HCT116 (cell line): ENCODE measurements at regions not wholly inside any gene's neighbourhood (a gene's known extent, or its start where the extent isn't known, plus 50 kb on each side); places are given as distances from the start of the nearest gene placed in this dataset.

Experiments used
- ATAC-seq: fragments of 200-7000 bp; cut with Tn5 transposase; 2 replicates; pipeline ENCODE4 v1.9.1; 2020; ENCODE audit warnings: mild to moderate bottlenecking, moderate library complexity
- BruUV-seq: library from RNA; stranded (reverse); fragments of 400-500 nt; replicated peaks from 2 replicates; lab custom pipeline; 2021; lab: Mats Ljungman, UMichigan
- CTCF ChIA-PET: fragments of 300-600 bp; sonication (Branson Sonifier 250); formaldehyde crosslinking; loops from one replicate; lab custom pipeline; 2021; ENCODE audit warnings: antibody characterized with exemption; lab: Charles Lee
- POLR2A ChIA-PET: fragments of 300-600, 350-600 bp; sonication (Branson Sonifier 250); formaldehyde crosslinking; loops from one replicate; lab custom pipeline; 2021; ENCODE audit warnings: antibody characterized with exemption; lab: Charles Lee
- RAD21 ChIA-PET, 2 experiments: fragments of 300-600 bp; sonication (Branson Sonifier 250); formaldehyde crosslinking; loops; one replicate each; lab custom pipeline; 2023; ENCODE audit warnings: low total read pairs in 2 of 2; ENCODE audit not compliant: uncharacterized antibody in 2 of 2, unreplicated experiment in 2 of 2, low non-redundant PET in 1 of 2; lab: Charles Lee
- DNase-seq: peaks from one replicate; pipeline ENCODE4 v3.0.0-alpha.2; 2010; ENCODE audit warnings: low read depth, low spot score
- H2AFZ ChIP-seq: fragments of 200-600 bp; shearing (Covaris generic), sonication (generic); 2 replicates; pipeline ENCODE4 v1.6.1; 2017; ENCODE audit warnings: low read depth, mixed run types, mixed read lengths, antibody characterized with exemption, low read length; ENCODE audit not compliant: poor library complexity, severe bottlenecking
- H3K27ac ChIP-seq: 2 replicates; pipeline ENCODE4 v1.5.1; 2012; ENCODE audit warnings: low read depth, low read length
- H3K27me3 ChIP-seq: fragments of 200-600 bp; sonication (generic); 2 replicates; pipeline ENCODE4 v1.6.1; 2016; ENCODE audit warnings: mixed run types, low read length, mixed read lengths; ENCODE audit not compliant: insufficient read depth
- H3K36me3 ChIP-seq, 2 experiments: fragments of 200-500 bp in 1 of 2; fragments of 200-600 bp in 1 of 2; sonication (Bioruptor generic) in 1 of 2; sonication (generic) in 1 of 2; 2 replicates each; pipeline versions ENCODE4 v1.5.1 to v1.6.1; 2014 to 2016; ENCODE audit warnings: low read length in 2 of 2, inconsistent platforms in 1 of 2, mixed read lengths in 1 of 2, mixed run types in 1 of 2; ENCODE audit not compliant: insufficient read depth in 2 of 2, control insufficient read depth in 1 of 2
- H3K4me1 ChIP-seq, 2 experiments: fragments of 200-600 bp in 1 of 2; sonication (generic) in 1 of 2; 2 replicates each; pipeline versions ENCODE4 v1.5.1 to v1.6.1; 2012 to 2017; ENCODE audit warnings: low read length in 2 of 2, inconsistent platforms in 1 of 2, mild to moderate bottlenecking in 1 of 2, mixed read lengths in 1 of 2, mixed run types in 1 of 2, moderate library complexity in 1 of 2; ENCODE audit not compliant: insufficient read depth in 2 of 2, control insufficient read depth in 1 of 2
- H3K4me2 ChIP-seq: fragments of 200-600 bp; sonication (generic); 2 replicates; pipeline ENCODE4 v1.6.1; 2017; ENCODE audit warnings: mixed run types, low read length, mixed read lengths
- H3K4me3 ChIP-seq, 2 experiments: fragments of 200-600 bp in 1 of 2; sonication (generic) in 1 of 2; replicated peaks in 1 of 2; 2 replicates each; pipeline ENCODE4 v1.5.1; 2011 to 2016; ENCODE audit warnings: low read length in 2 of 2, control low read depth in 1 of 2, low read depth in 1 of 2, mild to moderate bottlenecking in 1 of 2, mixed read lengths in 1 of 2, mixed run types in 1 of 2
- H3K79me2 ChIP-seq: fragments of 200-600 bp; sonication (generic); 2 replicates; pipeline ENCODE4 v1.6.1; 2017; ENCODE audit warnings: mild to moderate bottlenecking, mixed run types, low read length, moderate library complexity, mixed read lengths; ENCODE audit not compliant: insufficient read depth
- H3K9ac ChIP-seq: fragments of 200-600 bp; sonication (generic); 2 replicates; pipeline ENCODE4 v1.6.1; 2016; ENCODE audit warnings: low read length, mixed read lengths
- H3K9me2 ChIP-seq: fragments of 200-600 bp; sonication (generic), shearing (Covaris generic); 2 replicates; pipeline ENCODE4 v1.6.1; 2017; ENCODE audit warnings: mixed run types, mild to moderate bottlenecking, moderate library complexity; ENCODE audit not compliant: insufficient read depth
- H3K9me3 ChIP-seq, 2 experiments: fragments of 200-500 bp in 1 of 2; fragments of 200-600 bp in 1 of 2; sonication (Bioruptor generic) in 1 of 2; sonication (generic) in 1 of 2; 2 replicates each; pipeline ENCODE4 v1.6.1; 2014 to 2017; ENCODE audit warnings: low read length in 2 of 2, mixed read lengths in 2 of 2, inconsistent platforms in 1 of 2, low read depth in 1 of 2, mild to moderate bottlenecking in 1 of 2, mixed run types in 1 of 2, moderate library complexity in 1 of 2; ENCODE audit not compliant: control insufficient read depth in 1 of 2, insufficient read depth in 1 of 2
- H4K20me1 ChIP-seq: fragments of 200-600 bp; sonication (generic), shearing (Covaris generic); 2 replicates; pipeline ENCODE4 v1.6.1; 2017; ENCODE audit warnings: mixed run types, mild to moderate bottlenecking, moderate library complexity; ENCODE audit not compliant: insufficient read depth
- CBX3 ChIP-seq: IDR thresholded peaks from 2 replicates; pipeline ENCODE4 v1.6.1; 2012; ENCODE audit warnings: low read depth
- CEBPB ChIP-seq: IDR thresholded peaks from 2 replicates; pipeline ENCODE4 v1.6.1; 2012; ENCODE audit warnings: low read depth
- CTCF ChIP-seq, 3 experiments: fragments of 200-600 bp in 1 of 3; sonication (generic) in 1 of 3; IDR thresholded peaks in 2 of 3; conservative IDR thresholded peaks in 1 of 3; 2 replicates each; pipeline ENCODE4 v1.5.1; 2012 to 2017; ENCODE audit warnings: low read depth in 2 of 3, low read length in 2 of 3, antibody characterized with exemption in 1 of 3, borderline replicate concordance in 1 of 3, control low read depth in 1 of 3, mild to moderate bottlenecking in 1 of 3, mixed read lengths in 1 of 3, mixed run types in 1 of 3, moderate library complexity in 1 of 3; ENCODE audit not compliant: insufficient read depth in 1 of 3
- EGR1 ChIP-seq: IDR thresholded peaks from 2 replicates; pipeline ENCODE4 v1.6.1; 2012; ENCODE audit warnings: low read depth
- ELF1 ChIP-seq: IDR thresholded peaks from 2 replicates; pipeline ENCODE4 v1.6.1; 2012; ENCODE audit warnings: low read depth, borderline replicate concordance
- EZH2phosphoT487 ChIP-seq: fragments of 200-600 bp; IDR thresholded peaks from 2 replicates; pipeline ENCODE4 v1.6.1; 2018; ENCODE audit warnings: antibody characterized with exemption, borderline replicate concordance
- FOSL1 ChIP-seq: IDR thresholded peaks from 2 replicates; pipeline ENCODE4 v1.6.1; 2012; ENCODE audit warnings: low read depth
- JUND ChIP-seq: IDR thresholded peaks from 2 replicates; pipeline ENCODE4 v1.6.1; 2012
- POLR2A ChIP-seq: IDR thresholded peaks from 2 replicates; pipeline ENCODE4 v1.7.0; 2011; ENCODE audit warnings: borderline replicate concordance; ENCODE audit not compliant: insufficient read depth, insufficient read length; ENCODE audit errors: extremely low read depth
- POLR2AphosphoS5 ChIP-seq: IDR thresholded peaks from 2 replicates; pipeline ENCODE4 v1.6.1; 2011; ENCODE audit warnings: mild to moderate bottlenecking, low read depth, low read length, moderate library complexity
- RAD21 ChIP-seq: IDR thresholded peaks from 2 replicates; pipeline ENCODE4 v1.6.1; 2012; ENCODE audit warnings: low read depth, mild to moderate bottlenecking
- REST ChIP-seq: IDR thresholded peaks from 2 replicates; pipeline ENCODE4 v1.6.1; 2012; ENCODE audit warnings: low read depth
- SIN3A ChIP-seq: IDR thresholded peaks from 2 replicates; pipeline ENCODE4 v1.6.1; 2012; ENCODE audit warnings: low read depth
- SRF ChIP-seq: IDR thresholded peaks from 2 replicates; pipeline ENCODE4 v1.6.1; 2012; ENCODE audit warnings: low read depth
- TCF7L2 ChIP-seq: IDR thresholded peaks from 2 replicates; pipeline ENCODE4 v1.7.0; 2011; ENCODE audit warnings: borderline replicate concordance, inconsistent platforms; ENCODE audit not compliant: insufficient read depth, insufficient read length; ENCODE audit errors: extremely low read depth
- YY1 ChIP-seq: IDR thresholded peaks from 2 replicates; pipeline ENCODE4 v1.6.1; 2011; ENCODE audit warnings: low read length, low read depth, moderate library complexity, mild to moderate bottlenecking; ENCODE audit not compliant: insufficient replicate concordance; ENCODE audit errors: extremely low read depth
- ZBTB33 ChIP-seq: IDR thresholded peaks from 2 replicates; pipeline ENCODE4 v1.6.1; 2011; ENCODE audit warnings: mild to moderate bottlenecking, low read length, moderate library complexity; ENCODE audit not compliant: insufficient replicate concordance; ENCODE audit errors: extremely low read depth
- ZFX ChIP-seq: fragments of 450-650 bp; IDR thresholded peaks from 2 replicates; pipeline ENCODE4 v1.6.1; 2017
- ZNF274 ChIP-seq: fragments of 200-500 bp; sonication (Bioruptor generic); IDR thresholded peaks from 2 replicates; pipeline ENCODE4 v1.6.1; 2014; ENCODE audit warnings: mild to moderate bottlenecking, low read depth, low read length, inconsistent platforms
- intact Hi-C: fragments of 100-400 bp; cut with micrococcal nuclease; formaldehyde crosslinking; loops from 2 replicates; pipeline ENCODE4 v1.10.0; 2022

- H3K9me2 ChIP-seq = no peaks in the 10 kb centered on the region
- ATAC-seq (no peak), DNase-seq (no peak)
- ChIA-PET RAD21 (no interaction called here), POLR2A (no interaction called here), CTCF (no interaction called here)
- H3K79me2 ChIP-seq = no peaks in the 10 kb centered on the region
- H3K36me3 ChIP-seq = no peaks in the 10 kb centered on the region
- H3K9ac ChIP-seq = no peak overlapping the region
- no peak overlapping the region for H2AFZ ChIP-seq
- BruUV-seq = no TSS peak
- no peak overlapping the region for H3K4me2 ChIP-seq
- no peaks in the 10 kb centered on the region for H3K4me1 ChIP-seq
- no peak for TF ChIP-seq TCF7L2
- no peak for TF ChIP-seq ZBTB33
- no peak for TF ChIP-seq FOSL1
- no peak for TF ChIP-seq ELF1
- no peak for TF ChIP-seq REST
- no peak for TF ChIP-seq POLR2AphosphoS5
- no peak for TF ChIP-seq CTCF (IDR thresholded peaks at IDR 0.05 in 2 of 3, conservative IDR thresholded peaks at IDR 0.05 in 1 of 3; ENCODE audit: borderline replicate concordance in 1 of 3, insufficient read depth in 1 of 3, low read depth in 2 of 3, low read length in 2 of 3)
- no peak for TF ChIP-seq SIN3A
- no peak for TF ChIP-seq ZFX
- no peak for TF ChIP-seq RAD21
- TF ChIP-seq CBX3 = no peak
- TF ChIP-seq EZH2phosphoT487 = no peak
- no peak for TF ChIP-seq POLR2A
- no peak for TF ChIP-seq EGR1
- TF ChIP-seq YY1 = no peak
- TF ChIP-seq ZNF274 = no peak
- no peak for TF ChIP-seq CEBPB
- TF ChIP-seq SRF = no peak
- no peak for TF ChIP-seq JUND
- H4K20me1 ChIP-seq = no peaks in the 10 kb centered on the region
- H3K27me3 ChIP-seq = no peaks in the 10 kb centered on the region
- intact Hi-C loops = no loop called here
- H3K4me3 ChIP-seq = no peak overlapping the region
- H3K9me3 ChIP-seq = peaks cover 0 to 6% of the 10 kb centered on the region in 2 experiments; a peak in 2 of 4 replicates
- no peak overlapping the region for H3K27ac ChIP-seq
These were observed 734.3 kb downstream of the ADGRL2 start for GRCh38 chr1:82534996-82535395.
